Astrocyte (in vitro differentiated cells and primary cell): ENCODE measurements at regions not wholly inside any gene's neighbourhood (a gene's known extent, or its start where the extent isn't known, plus 50 kb on each side); places are given as distances from the start of the nearest gene placed in this dataset.

Experiments
- EZH2 ChIP-seq: IDR thresholded peaks from 2 replicates; pipeline ENCODE4 v1.6.1; 2012; ENCODE audit warnings: mild to moderate bottlenecking, low read length, inconsistent platforms; ENCODE audit not compliant: insufficient read depth
- TF ChIP-seq, protein P1 (sequence below): IDR thresholded peaks from 2 replicates; pipeline ENCODE4 v1.5.1; 2011; ENCODE audit warnings: low read depth, mild to moderate bottlenecking, inconsistent platforms, low read length, moderate library complexity; ENCODE audit not compliant: insufficient read depth

DNA sequence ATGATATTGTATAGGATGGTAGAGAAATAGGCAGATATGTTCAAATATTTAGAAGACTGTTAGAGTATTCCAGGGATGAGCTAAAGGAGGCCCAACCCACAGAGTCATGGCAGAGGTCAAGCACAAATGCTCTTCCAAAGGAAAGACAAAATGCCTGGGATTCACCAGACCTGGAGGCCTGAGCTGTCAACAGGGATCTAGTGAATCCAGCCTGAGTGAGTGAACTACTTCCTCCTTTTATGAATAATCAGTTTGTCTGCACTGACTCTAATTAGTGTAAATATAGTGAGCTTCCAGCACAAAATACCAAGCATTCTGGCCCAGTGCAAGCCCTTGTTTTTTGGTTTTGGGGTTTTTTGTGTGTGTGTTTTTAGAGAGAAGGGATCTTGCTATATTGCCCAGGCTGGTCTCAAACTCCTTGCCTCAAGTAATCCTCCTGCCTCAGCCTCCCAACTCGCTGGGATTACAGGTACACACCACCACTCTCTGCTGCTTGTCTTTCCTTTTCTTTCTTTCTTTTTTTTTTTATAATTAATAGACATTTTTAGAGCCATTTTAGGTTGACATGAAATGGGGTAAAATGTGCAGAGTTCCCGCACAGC is 244.4 kb downstream of the SKIDA1 start:
- TF ChIP-seq, protein P1, sequence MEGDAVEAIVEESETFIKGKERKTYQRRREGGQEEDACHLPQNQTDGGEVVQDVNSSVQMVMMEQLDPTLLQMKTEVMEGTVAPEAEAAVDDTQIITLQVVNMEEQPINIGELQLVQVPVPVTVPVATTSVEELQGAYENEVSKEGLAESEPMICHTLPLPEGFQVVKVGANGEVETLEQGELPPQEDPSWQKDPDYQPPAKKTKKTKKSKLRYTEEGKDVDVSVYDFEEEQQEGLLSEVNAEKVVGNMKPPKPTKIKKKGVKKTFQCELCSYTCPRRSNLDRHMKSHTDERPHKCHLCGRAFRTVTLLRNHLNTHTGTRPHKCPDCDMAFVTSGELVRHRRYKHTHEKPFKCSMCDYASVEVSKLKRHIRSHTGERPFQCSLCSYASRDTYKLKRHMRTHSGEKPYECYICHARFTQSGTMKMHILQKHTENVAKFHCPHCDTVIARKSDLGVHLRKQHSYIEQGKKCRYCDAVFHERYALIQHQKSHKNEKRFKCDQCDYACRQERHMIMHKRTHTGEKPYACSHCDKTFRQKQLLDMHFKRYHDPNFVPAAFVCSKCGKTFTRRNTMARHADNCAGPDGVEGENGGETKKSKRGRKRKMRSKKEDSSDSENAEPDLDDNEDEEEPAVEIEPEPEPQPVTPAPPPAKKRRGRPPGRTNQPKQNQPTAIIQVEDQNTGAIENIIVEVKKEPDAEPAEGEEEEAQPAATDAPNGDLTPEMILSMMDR, result no peak
- no peak for TF ChIP-seq EZH2
